SU-DHL-6 (cell line): ENCODE measurements at regions not wholly inside any gene's neighbourhood (a gene's known extent, or its start where the extent isn't known, plus 50 kb on each side); places are given as distances from the start of the nearest gene placed in this dataset.

Experiments used
- H2AFZ ChIP-seq: fragments of 200-600 bp; sonication (generic); 2 replicates; pipeline ENCODE4 v1.6.1; 2014; ENCODE audit warnings: low read depth, mild to moderate bottlenecking, moderate library complexity, mixed read lengths, antibody characterized with exemption, low read length; ENCODE audit not compliant: severe bottlenecking
- H3F3A ChIP-seq: fragments of 200-600 bp; shearing (Covaris generic); 2 replicates; pipeline ENCODE4 v1.6.0; 2016; ENCODE audit warnings: antibody characterized with exemption, mild to moderate bottlenecking; ENCODE audit not compliant: insufficient read depth
- H3K27ac ChIP-seq: fragments of 200-600 bp; sonication (generic); 2 replicates; pipeline ENCODE4 v1.5.1; 2016; ENCODE audit warnings: low read depth, mild to moderate bottlenecking, low read length, moderate library complexity, mixed read lengths
- H3K27me3 ChIP-seq: fragments of 200-600 bp; sonication (generic), shearing (Covaris generic); 2 replicates; pipeline ENCODE4 v1.6.0; 2014; ENCODE audit warnings: mild to moderate bottlenecking, low read length
- H3K36me3 ChIP-seq: fragments of 200-600 bp; sonication (generic); 2 replicates; pipeline ENCODE4 v1.6.1; 2014; ENCODE audit warnings: mild to moderate bottlenecking, low read length, mixed read lengths
- H3K4me2 ChIP-seq: fragments of 300-600, 200-600 bp; shearing (Covaris generic), sonication (generic); 2 replicates; pipeline ENCODE4 v1.6.0; 2014; ENCODE audit warnings: low read length, low read depth, mild to moderate bottlenecking; ENCODE audit not compliant: poor library complexity, severe bottlenecking
- H3K4me3 ChIP-seq: fragments of 200-600 bp; sonication (generic); 2 replicates; pipeline ENCODE4 v1.5.1; 2014; ENCODE audit warnings: antibody characterized with exemption, low read length, mild to moderate bottlenecking, mixed read lengths; ENCODE audit not compliant: insufficient read depth, poor library complexity, severe bottlenecking
- H3K79me2 ChIP-seq: fragments of 200-600 bp; sonication (generic); 2 replicates; pipeline ENCODE4 v1.6.1; 2014; ENCODE audit warnings: mild to moderate bottlenecking, low read length, moderate library complexity; ENCODE audit not compliant: insufficient read depth
- H3K9ac ChIP-seq: fragments of 200-600 bp; sonication (generic); 2 replicates; pipeline ENCODE4 v1.7.0; 2014; ENCODE audit warnings: mild to moderate bottlenecking, low read length
- H3K9me2 ChIP-seq: fragments of 200-600 bp; sonication (generic); replicated peaks from 2 replicates; pipeline ENCODE4 v1.6.1; 2014; ENCODE audit warnings: low read length; ENCODE audit not compliant: insufficient read depth
- H3K9me3 ChIP-seq: fragments of 200-600 bp; sonication (generic); 2 replicates; pipeline ENCODE4 v1.6.1; 2014; ENCODE audit warnings: low read length, mixed read lengths; ENCODE audit not compliant: insufficient read depth
- H4K20me1 ChIP-seq: fragments of 200-600 bp; sonication (generic); 2 replicates; pipeline ENCODE4 v1.6.1; 2014; ENCODE audit warnings: low read depth, mild to moderate bottlenecking, antibody characterized with exemption, low read length, moderate library complexity, mixed read lengths
- CTCF ChIP-seq: fragments of 200-600 bp; sonication (generic); IDR thresholded peaks from one replicate; pipeline ENCODE4 v1.5.1; 2017; ENCODE audit warnings: antibody characterized with exemption, mild to moderate bottlenecking, low read length, moderate library complexity; ENCODE audit not compliant: insufficient read depth, poor library complexity, severe bottlenecking
- EZH2phosphoT487 ChIP-seq: fragments of 200-600 bp; sonication (generic), shearing (Covaris generic); conservative IDR thresholded peaks from 2 replicates; pipeline ENCODE4 v1.6.1; 2018; ENCODE audit warnings: mild to moderate bottlenecking, antibody characterized with exemption, low read length, moderate library complexity, mixed read lengths

- no peak overlapping the region for H3K4me2 ChIP-seq
- H3F3A ChIP-seq = no peaks in the 10 kb centered on the region
- no peaks in the 10 kb centered on the region for H4K20me1 ChIP-seq
- H3K27me3 ChIP-seq = no peaks in the 10 kb centered on the region
- no peaks in the 10 kb centered on the region for H3K79me2 ChIP-seq
- no peak for TF ChIP-seq CTCF
- TF ChIP-seq EZH2phosphoT487 = no peak
- H3K4me3 ChIP-seq = no peak overlapping the region
- no peaks in the 10 kb centered on the region for H3K9me3 ChIP-seq
- H2AFZ ChIP-seq = no peak overlapping the region
- H3K36me3 ChIP-seq = no peaks in the 10 kb centered on the region
- H3K9ac ChIP-seq = no peak overlapping the region
- H3K9me2 ChIP-seq = no peaks in the 10 kb centered on the region
- no peak overlapping the region for H3K27ac ChIP-seq
Measured at GRCh38 chr6:12224251-12224650, 65.9 kb upstream of the EDN1 start.

- H2AFZ ChIP-seq = no peak overlapping the region
- no peak overlapping the region for H3K4me2 ChIP-seq
- no peak for TF ChIP-seq CTCF
Measured at GRCh38 chr6:12228447-12229146, 61.6 kb upstream of the EDN1 start.

GRCh38 chr6:12229332-12229731 lies 60.8 kb upstream of the EDN1 start:
- Histone ChIP-seq H3K27me3 (no peaks in the 10 kb centered on the region), H3F3A (no peaks in the 10 kb centered on the region), H3K27ac (no peak overlapping the region)

More at GRCh38 chr6:12228447-12229146, 61.6 kb upstream of the EDN1 start:
- H3K4me3 ChIP-seq = no peak overlapping the region
- no peaks in the 10 kb centered on the region for H3K9me3 ChIP-seq
- H3K9ac ChIP-seq = no peak overlapping the region
- no peaks in the 10 kb centered on the region for H3K9me2 ChIP-seq
- no peaks in the 10 kb centered on the region for H4K20me1 ChIP-seq
- no peaks in the 10 kb centered on the region for H3F3A ChIP-seq
- H3K27me3 ChIP-seq = no peaks in the 10 kb centered on the region
- no peaks in the 10 kb centered on the region for H3K36me3 ChIP-seq
- H3K79me2 ChIP-seq = no peaks in the 10 kb centered on the region
- no peak overlapping the region for H3K27ac ChIP-seq

More at GRCh38 chr6:12229332-12229731, 60.8 kb upstream of the EDN1 start:
- H3K36me3 ChIP-seq = no peaks in the 10 kb centered on the region
- no peak overlapping the region for H2AFZ ChIP-seq
- no peaks in the 10 kb centered on the region for H3K9me3 ChIP-seq
- H3K9ac ChIP-seq = no peak overlapping the region
- no peaks in the 10 kb centered on the region for H3K9me2 ChIP-seq
- no peaks in the 10 kb centered on the region for H3K79me2 ChIP-seq
- TF ChIP-seq CTCF (no peak), EZH2phosphoT487 (no peak)
- no peaks in the 10 kb centered on the region for H4K20me1 ChIP-seq
- no peak overlapping the region for H3K4me3 ChIP-seq
- no peak overlapping the region for H3K4me2 ChIP-seq
